ENCODE measurements at regions not wholly inside any gene's neighbourhood (a gene's known extent, or its start where the extent isn't known, plus 50 kb on each side); places are given as distances from the start of the nearest gene placed in this dataset.

GRCh38 chr15:101540480-101541239 lies 51.2 kb upstream of the PCSK6 start (continued):
- no peak for TF ChIP-seq AGO2 (optimal IDR thresholded peaks at IDR 0.05; ENCODE audit: low read depth, low read length)
- TF ChIP-seq RFX5 (IDR thresholded peaks at IDR 0.05; ENCODE audit: low read depth, low read length): no peak
- TF ChIP-seq RAD51 (IDR thresholded peaks at IDR 0.05; ENCODE audit: borderline replicate concordance): no peak
- no peak for TF ChIP-seq YY1 (IDR thresholded peaks at IDR 0.05; ENCODE audit: insufficient read depth, insufficient replicate concordance, low read depth, low read length)
- no peak for TF ChIP-seq ZNF616 (CRISPR knock-in tag; IDR thresholded peaks at IDR 0.05; ENCODE audit: low read depth)
- no peak for TF ChIP-seq PAX8 (CRISPR knock-in tag; IDR thresholded peaks at IDR 0.05; ENCODE audit: borderline replicate concordance)
- TF ChIP-seq SYNCRIP (IDR thresholded peaks at IDR 0.05; ENCODE audit: insufficient read depth, low read depth, low read length): no peak
- no peak for TF ChIP-seq THAP11 (CRISPR knock-in tag; IDR thresholded peaks at IDR 0.05)
- no peak for TF ChIP-seq ATF3 (CRISPR knock-in tag; IDR thresholded peaks at IDR 0.05)
- TF ChIP-seq FOSL2 (CRISPR knock-in tag; IDR thresholded peaks at IDR 0.05): no peak
- TF ChIP-seq ZNF431 (CRISPR knock-in tag; IDR thresholded peaks at IDR 0.05; ENCODE audit: borderline replicate concordance, low read depth): no peak
- no peak for TF ChIP-seq NR2F6 (IDR thresholded peaks at IDR 0.05)
- peak; percentile 28; the same call in 1 of the 2 replicates for TF ChIP-seq NR2F6 (CRISPR knock-in tag; IDR thresholded peaks at IDR 0.05)
- no peak for TF ChIP-seq HDAC6 (IDR thresholded peaks at IDR 0.05; ENCODE audit: low read depth, low read length)
- TF ChIP-seq ZNF501 (CRISPR knock-in tag; IDR thresholded peaks at IDR 0.05): peak; percentile 18; the same call in 1 of the 2 replicates
- TF ChIP-seq ZNF205 (CRISPR knock-in tag; IDR thresholded peaks at IDR 0.05): no peak
- 0 out of 2 replicates have a peak, but pooled peaks have one; percentile 32 for TF ChIP-seq IRF9 (CRISPR knock-in tag; IDR thresholded peaks at IDR 0.05; ENCODE audit: borderline replicate concordance)
- no peak for TF ChIP-seq ZNF18 (CRISPR knock-in tag; IDR thresholded peaks at IDR 0.05; ENCODE audit: insufficient replicate concordance)
- TF ChIP-seq REPIN1 (CRISPR knock-in tag; IDR thresholded peaks at IDR 0.05; ENCODE audit: borderline replicate concordance, low read depth): no peak
- 0 out of 2 replicates have a peak, but pooled peaks have one; percentile 34 for TF ChIP-seq ZBTB26 (CRISPR knock-in tag; IDR thresholded peaks at IDR 0.05; ENCODE audit: borderline replicate concordance)
- no peak for TF ChIP-seq ZNF614 (CRISPR knock-in tag; IDR thresholded peaks at IDR 0.05; ENCODE audit: borderline replicate concordance)
- no peak for TF ChIP-seq SRSF9 (IDR thresholded peaks at IDR 0.05; ENCODE audit: borderline replicate concordance, insufficient read depth, low read depth, low read length, poor library complexity, severe bottlenecking)
- no peak for TF ChIP-seq FOXO4 (CRISPR knock-in tag; conservative IDR thresholded peaks at IDR 0.05)
- no peak for TF ChIP-seq POLR2AphosphoS2 (IDR thresholded peaks at IDR 0.05; ENCODE audit: low read depth, low read length)
